Esophagus squamous epithelium (tissue), 5 donors: ENCODE measurements at regions not wholly inside any gene's neighbourhood (a gene's known extent, or its start where the extent isn't known, plus 50 kb on each side); places are given as distances from the start of the nearest gene placed in this dataset.

Experiments used
- DNase-seq: peaks from one replicate; lab custom pipeline; 2025; lab: John Stamatoyannopoulos, UW
- H3K27ac ChIP-seq, 4 donors: fragments of 200-600 bp; sonication (generic); one replicate each; pipeline ENCODE4 v1.5.1; 2016 to 2019; ENCODE audit warnings: mild to moderate bottlenecking in 1 of 4
- H3K27me3 ChIP-seq, 4 donors: fragments of 200-600 bp; sonication (generic); 1 replicate in 3 of 4; 2 replicates in 1 of 4; pipeline versions ENCODE4 v1.5.1 to v1.6.0; 2017 to 2021; ENCODE audit warnings: antibody characterized with exemption in 1 of 4
- H3K36me3 ChIP-seq, 3 donors: fragments of 200-600 bp; sonication (generic); one replicate each; pipeline ENCODE4 v1.5.1; 2016 to 2019
- H3K4me1 ChIP-seq, 3 donors: fragments of 200-600 bp; sonication (generic); one replicate each; pipeline ENCODE4 v1.5.1; 2017 to 2019
- H3K4me3 ChIP-seq, 4 donors: fragments of 200-600 bp; sonication (generic); 1 replicate in 3 of 4; 2 replicates in 1 of 4; pipeline ENCODE4 v1.5.1; 2016 to 2019; ENCODE audit warnings: mild to moderate bottlenecking in 2 of 4, moderate library complexity in 1 of 4
- H3K9me3 ChIP-seq, 3 donors: fragments of 200-600 bp; sonication (generic); one replicate each; pipeline ENCODE4 v1.5.1; 2016 to 2019
- POLR2A ChIP-seq, 4 donors: fragments of 450-650 bp; IDR thresholded peaks; one replicate each; pipeline ENCODE4 v1.6.1; 2017; ENCODE audit warnings: antibody characterized with exemption in 4 of 4, mild to moderate bottlenecking in 4 of 4, moderate library complexity in 3 of 4
- WGBS, 2 donors: methylation state at CpG; one replicate each; pipeline ENCODE4 v1.1.5; 2018; 5-methylcytosine and 5-hydroxymethylcytosine counted together
- intact Hi-C: fragments of 100-400 bp; cut with DNase I; formaldehyde crosslinking; loops from one replicate; pipeline ENCODE4 v1.15.0; 2022
- TF ChIP-seq, protein P1 (sequence below), 6 experiments: fragments of 450-650 bp in 4 of 6; fragments of 200-600 bp in 2 of 6; sonication (generic) in 2 of 6; IDR thresholded peaks; one replicate each; pipeline ENCODE4 v1.5.1; 2016 to 2019; ENCODE audit warnings: antibody characterized with exemption in 6 of 6, mild to moderate bottlenecking in 4 of 6, moderate library complexity in 4 of 6
- donor health status: DM: yes; HTN: yes; CAD: no.

DNA sequence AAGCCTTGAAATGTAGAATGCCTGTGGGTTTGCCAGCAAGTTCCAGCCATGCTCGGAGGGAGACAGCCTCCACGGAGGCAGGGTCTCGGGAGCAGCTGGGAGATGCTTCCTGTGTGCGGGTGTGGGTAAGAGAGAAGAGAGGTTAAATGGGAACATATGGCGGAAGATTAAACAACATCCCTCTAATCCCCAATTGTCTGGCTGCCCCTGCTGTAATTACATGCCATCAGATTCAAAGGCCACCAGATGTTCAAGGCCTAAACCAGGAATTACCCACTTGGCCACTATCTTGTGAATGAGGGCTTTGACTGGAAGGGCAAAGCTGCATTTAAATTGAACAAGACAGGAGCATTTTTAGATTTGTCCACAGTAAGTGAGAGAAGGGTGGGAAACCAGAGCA is 81.4 kb upstream of the BACE2 start:
- Histone ChIP-seq H3K9me3 (no peaks in the 10 kb centered on the region), H3K36me3 (no peaks in the 10 kb centered on the region), H3K27me3 (peaks cover 0 to 27% (median 0%) of the 10 kb centered on the region in 4 donors), H3K4me3 (no peak overlapping the region), H3K27ac (no peak overlapping the region), H3K4me1 (no peaks in the 10 kb centered on the region)
- intact Hi-C loops, result no loop called here
- WGBS, 2 donors, result 90 to 93% methylated on average over 5 of the region's 5 CpGs
- no peak for TF ChIP-seq POLR2A (IDR thresholded peaks at IDR 0.05)
- TF ChIP-seq, protein P1, sequence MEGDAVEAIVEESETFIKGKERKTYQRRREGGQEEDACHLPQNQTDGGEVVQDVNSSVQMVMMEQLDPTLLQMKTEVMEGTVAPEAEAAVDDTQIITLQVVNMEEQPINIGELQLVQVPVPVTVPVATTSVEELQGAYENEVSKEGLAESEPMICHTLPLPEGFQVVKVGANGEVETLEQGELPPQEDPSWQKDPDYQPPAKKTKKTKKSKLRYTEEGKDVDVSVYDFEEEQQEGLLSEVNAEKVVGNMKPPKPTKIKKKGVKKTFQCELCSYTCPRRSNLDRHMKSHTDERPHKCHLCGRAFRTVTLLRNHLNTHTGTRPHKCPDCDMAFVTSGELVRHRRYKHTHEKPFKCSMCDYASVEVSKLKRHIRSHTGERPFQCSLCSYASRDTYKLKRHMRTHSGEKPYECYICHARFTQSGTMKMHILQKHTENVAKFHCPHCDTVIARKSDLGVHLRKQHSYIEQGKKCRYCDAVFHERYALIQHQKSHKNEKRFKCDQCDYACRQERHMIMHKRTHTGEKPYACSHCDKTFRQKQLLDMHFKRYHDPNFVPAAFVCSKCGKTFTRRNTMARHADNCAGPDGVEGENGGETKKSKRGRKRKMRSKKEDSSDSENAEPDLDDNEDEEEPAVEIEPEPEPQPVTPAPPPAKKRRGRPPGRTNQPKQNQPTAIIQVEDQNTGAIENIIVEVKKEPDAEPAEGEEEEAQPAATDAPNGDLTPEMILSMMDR (IDR thresholded peaks at IDR 0.05), result no peak
- no peak for DNase-seq

DNA sequence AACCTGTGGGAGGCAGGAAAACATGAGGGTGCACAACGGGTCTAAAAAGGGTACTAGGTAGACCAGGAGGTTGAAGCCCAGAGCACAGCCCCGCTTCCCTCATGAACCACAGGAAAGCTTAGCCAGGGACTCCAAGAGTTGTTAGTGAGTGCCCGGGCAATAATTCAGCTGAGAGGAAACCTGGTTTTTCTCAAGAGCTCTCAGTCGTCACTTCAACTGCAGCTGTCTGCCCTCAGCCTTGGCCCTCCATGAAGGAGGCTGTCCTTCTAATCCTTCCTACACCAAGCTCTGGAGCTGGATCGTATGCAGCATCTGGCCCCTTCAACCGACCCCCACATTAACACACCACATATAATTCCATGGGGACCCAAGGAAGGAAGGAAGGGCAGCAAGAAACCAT is 77.0 kb upstream of the BACE2 start:
- Histone ChIP-seq H3K27me3 (peaks cover 0 to 14% (median 0%) of the 10 kb centered on the region in 4 donors), H3K4me1 (no peaks in the 10 kb centered on the region), H3K36me3 (no peaks in the 10 kb centered on the region), H3K4me3 (no peak overlapping the region), H3K27ac (no peak overlapping the region), H3K9me3 (no peaks in the 10 kb centered on the region)
- no peak for DNase-seq
- TF ChIP-seq, protein P1 (IDR thresholded peaks at IDR 0.05), result no peak
- no peak for TF ChIP-seq POLR2A (IDR thresholded peaks at IDR 0.05)
- intact Hi-C loops, result no loop called here
- WGBS, 2 donors, result 64 to 71% methylated on average over 6 of the region's 6 CpGs

DNA sequence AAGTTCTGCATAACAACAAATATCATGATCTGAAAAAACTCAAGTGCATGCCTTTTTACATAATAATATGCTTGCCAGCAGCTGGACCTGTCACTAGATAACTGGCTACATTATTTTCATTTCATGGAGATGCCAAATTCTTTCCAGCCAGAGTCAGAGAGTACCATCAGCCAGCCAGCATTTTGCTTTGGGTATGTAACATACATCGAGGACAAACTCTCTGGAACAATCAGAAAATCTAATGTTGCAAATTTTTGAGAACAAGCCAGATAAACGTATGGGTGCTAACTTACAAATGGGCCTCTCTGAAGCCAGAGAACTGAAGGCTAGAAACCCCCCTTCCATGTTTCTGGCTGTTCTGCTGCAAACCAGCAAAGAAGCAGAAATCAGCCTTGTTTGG is 76.3 kb upstream of the BACE2 start:
- H3K27me3 ChIP-seq, result peaks cover 0 to 11% (median 0%) of the 10 kb centered on the region in 4 donors
- no peak for DNase-seq
- WGBS, 2 donors, result 58 to 59% methylated on average over 2 of the region's 2 CpGs
- H3K4me3 ChIP-seq, result no peak overlapping the region
- TF ChIP-seq, protein P1 (IDR thresholded peaks at IDR 0.05), result no peak
- no peak for TF ChIP-seq POLR2A (IDR thresholded peaks at IDR 0.05)
- H3K9me3 ChIP-seq, result no peaks in the 10 kb centered on the region
- no peaks in the 10 kb centered on the region for H3K4me1 ChIP-seq
- no peaks in the 10 kb centered on the region for H3K36me3 ChIP-seq
- no peak overlapping the region for H3K27ac ChIP-seq
- intact Hi-C loops, result no loop called here

DNA sequence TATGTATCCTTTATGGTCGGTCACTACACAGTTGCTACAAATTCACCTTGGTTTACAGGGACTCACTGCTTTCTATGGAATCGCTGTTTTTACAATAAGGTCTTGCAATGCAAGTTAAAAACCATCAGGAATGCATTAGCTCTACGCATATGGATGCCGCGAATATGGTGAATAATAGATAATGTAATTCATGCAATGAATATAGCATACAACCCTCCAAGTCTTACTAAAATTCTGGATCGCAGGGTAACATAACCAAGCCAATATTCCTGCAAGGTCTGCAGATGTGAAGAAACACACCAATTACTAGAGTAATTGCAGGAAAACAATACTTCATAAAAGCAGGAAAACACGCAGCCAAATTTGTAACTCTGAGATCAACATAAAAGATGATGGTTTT is 75.6 kb upstream of the BACE2 start:
- no peaks in the 10 kb centered on the region for H3K9me3 ChIP-seq
- no peak overlapping the region for H3K27ac ChIP-seq
- H3K36me3 ChIP-seq, result no peaks in the 10 kb centered on the region
- no peak for TF ChIP-seq POLR2A (IDR thresholded peaks at IDR 0.05)
- TF ChIP-seq, protein P1 (IDR thresholded peaks at IDR 0.05), result no peak
- peaks cover 0 to 6% (median 0%) of the 10 kb centered on the region in 4 donors for H3K27me3 ChIP-seq
- H3K4me1 ChIP-seq, result no peaks in the 10 kb centered on the region
- DNase-seq, result no peak
- WGBS, 2 donors, result 77 to 96% methylated on average over 7 of the region's 7 CpGs
- intact Hi-C loops, result no loop called here
- no peak overlapping the region for H3K4me3 ChIP-seq

DNA sequence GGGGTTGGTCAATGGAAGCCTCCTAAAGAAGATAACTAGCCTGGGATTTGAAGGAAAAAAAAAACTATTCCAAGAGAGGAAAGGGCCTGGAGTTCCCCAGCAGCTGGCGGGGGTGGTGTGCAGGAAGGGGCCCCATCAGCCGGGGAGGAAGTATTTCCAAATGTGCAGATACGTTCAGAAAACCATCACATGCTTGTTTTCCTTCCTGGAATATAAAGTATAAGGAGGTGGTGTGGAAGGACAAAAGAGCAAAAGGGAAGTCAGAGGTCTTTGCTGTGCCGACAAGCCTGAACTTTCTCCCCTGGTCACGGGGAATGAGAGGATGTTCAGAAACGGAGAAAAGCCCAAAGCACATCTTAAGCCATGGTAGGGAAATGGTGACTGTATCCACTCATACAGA is 72.0 kb upstream of the BACE2 start:
- intact Hi-C loops, result no loop called here

More for the DNA sequence above, 72.0 kb upstream of the BACE2 start:
- no peak for DNase-seq
- H3K36me3 ChIP-seq, result no peaks in the 10 kb centered on the region
- H3K4me3 ChIP-seq, result no peak overlapping the region
- peaks cover 0 to 6% (median 0%) of the 10 kb centered on the region in 4 donors for H3K27me3 ChIP-seq
- no peak overlapping the region for H3K27ac ChIP-seq
- WGBS, 2 donors, result 48 to 57% methylated on average over 6 of the region's 6 CpGs
- no peaks in the 10 kb centered on the region for H3K9me3 ChIP-seq
- TF ChIP-seq, protein P1 (IDR thresholded peaks at IDR 0.05), result no peak
- TF ChIP-seq POLR2A (IDR thresholded peaks at IDR 0.05), result no peak
- no peaks in the 10 kb centered on the region for H3K4me1 ChIP-seq
